ENCODE measurements at regions not wholly inside any gene's neighbourhood (a gene's known extent, or its start where the extent isn't known, plus 50 kb on each side); places are given as distances from the start of the nearest gene placed in this dataset.

GRCh38 chr2:45257820-45258219, 248.6 kb upstream of the SIX2 start:
- no peak for DNase-seq
- Mint-ChIP-seq H3K4me1 (peaks cover 6% of the 10 kb centered on the region), H3K9me3 (no peaks in the 10 kb centered on the region), H3K36me3 (no peaks in the 10 kb centered on the region), H3K27ac (no peak overlapping the region), H3K27me3 (ENCODE audit: low read depth in 3 of 3) (peaks cover 4 to 10% (median 5%) of the 10 kb centered on the region in 3 donors), H3K4me3 (no peak overlapping the region)
- no peaks in the 10 kb centered on the region for H4K20me1 ChIP-seq (ENCODE audit: insufficient read depth, low read length)
- H3K79me2 ChIP-seq (ENCODE audit: insufficient read depth, low read length), result no peaks in the 10 kb centered on the region
- WGBS (ENCODE audit: insufficient coverage), result 88% methylated on average over 4 of the region's 11 CpGs
- H2AFZ ChIP-seq (ENCODE audit: insufficient read depth, low read depth, low read length, poor library complexity, severe bottlenecking), result no peak overlapping the region
- no peak overlapping the region for H3K4me2 ChIP-seq (replicated peaks; ENCODE audit: extremely low read depth, low read length, poor library complexity, severe bottlenecking)
- no peak overlapping the region for H3K27ac ChIP-seq (ENCODE audit: low read depth in 1 of 2, low read length in 2 of 2)
- H3K4me1 ChIP-seq (ENCODE audit: control insufficient read depth in 1 of 2, insufficient read depth in 2 of 2, low read length in 2 of 2), result no peaks in the 10 kb centered on the region
- no peaks in the 10 kb centered on the region for H3K36me3 ChIP-seq (replicated peaks in 1 of 2; ENCODE audit: control insufficient read depth in 1 of 2, insufficient read depth in 2 of 2, low read length in 2 of 2)
- H3K9ac ChIP-seq (ENCODE audit: insufficient read depth, low read length, poor library complexity, severe bottlenecking), result no peak overlapping the region
- intact Hi-C loops (cut with micrococcal nuclease), result no loop called here
- no peaks in the 10 kb centered on the region for H3K9me3 ChIP-seq (replicated peaks in 1 of 2; ENCODE audit: control insufficient read depth in 1 of 2, insufficient read depth in 1 of 2, low read length in 2 of 2)
- H3K27me3 ChIP-seq (ENCODE audit: control insufficient read depth in 2 of 2, insufficient read depth in 2 of 2, low read length in 2 of 2), result no peaks in the 10 kb centered on the region
- TF ChIP-seq CTCF (IDR thresholded peaks at IDR 0.05), result no peak
- no peak overlapping the region for H3K4me3 ChIP-seq (replicated peaks in 1 of 3; ENCODE audit: low read depth in 2 of 3, low read length in 3 of 3)

GRCh38 chr2:45256867-45257641, 247.8 kb upstream of the SIX2 start:
- no peaks in the 10 kb centered on the region for H3K27me3 ChIP-seq (ENCODE audit: control insufficient read depth in 2 of 2, insufficient read depth in 2 of 2, low read length in 2 of 2)
- Mint-ChIP-seq H3K4me1 (peaks cover 6% of the 10 kb centered on the region), H3K4me3 (no peak overlapping the region), H3K36me3 (no peaks in the 10 kb centered on the region), H3K27me3 (ENCODE audit: low read depth in 3 of 3) (peaks cover 0 to 7% (median 2%) of the 10 kb centered on the region in 3 donors), H3K27ac (no peak overlapping the region), H3K9me3 (no peaks in the 10 kb centered on the region)
- no peak overlapping the region for H2AFZ ChIP-seq (ENCODE audit: insufficient read depth, low read depth, low read length, poor library complexity, severe bottlenecking)
- intact Hi-C loops (cut with micrococcal nuclease), result no loop called here
- no peaks in the 10 kb centered on the region for H4K20me1 ChIP-seq (ENCODE audit: insufficient read depth, low read length)
- H3K79me2 ChIP-seq (ENCODE audit: insufficient read depth, low read length), result no peaks in the 10 kb centered on the region
- no peaks in the 10 kb centered on the region for H3K9me3 ChIP-seq (replicated peaks in 1 of 2; ENCODE audit: control insufficient read depth in 1 of 2, insufficient read depth in 1 of 2, low read length in 2 of 2)
- no peak overlapping the region for H3K9ac ChIP-seq (ENCODE audit: insufficient read depth, low read length, poor library complexity, severe bottlenecking)
- 98% methylated on average over 12 of the region's 16 CpGs for WGBS (ENCODE audit: insufficient coverage)
- H3K4me3 ChIP-seq (replicated peaks in 1 of 3; ENCODE audit: low read depth in 2 of 3, low read length in 3 of 3), result no peak overlapping the region
- no peak for DNase-seq
- TF ChIP-seq CTCF (IDR thresholded peaks at IDR 0.05), result no peak
- H3K4me2 ChIP-seq (replicated peaks; ENCODE audit: extremely low read depth, low read length, poor library complexity, severe bottlenecking), result no peak overlapping the region
- no peak overlapping the region for H3K27ac ChIP-seq (ENCODE audit: low read depth in 1 of 2, low read length in 2 of 2)
- H3K4me1 ChIP-seq (ENCODE audit: control insufficient read depth in 1 of 2, insufficient read depth in 2 of 2, low read length in 2 of 2), result no peaks in the 10 kb centered on the region
- no peaks in the 10 kb centered on the region for H3K36me3 ChIP-seq (replicated peaks in 1 of 2; ENCODE audit: control insufficient read depth in 1 of 2, insufficient read depth in 2 of 2, low read length in 2 of 2)

All from CD14-positive monocyte (primary cell).